HEK293 (cell line): ENCODE measurements at regions not wholly inside any gene's neighbourhood (a gene's known extent, or its start where the extent isn't known, plus 50 kb on each side); places are given as distances from the start of the nearest gene placed in this dataset.

Experiments used
- CTCF ChIA-PET: fragments of 350-600 bp; formaldehyde crosslinking; extraction: SDS; loops from one replicate; lab custom pipeline; 2021; ENCODE audit warnings: antibody characterized with exemption; lab: Yijun Ruan, JAX
- POLR2A ChIA-PET: fragments of 300-600 bp; formaldehyde crosslinking; extraction: SDS; loops from one replicate; lab custom pipeline; 2020; ENCODE audit warnings: antibody characterized with exemption, inconsistent platforms; lab: Yijun Ruan, JAX
- H3K27ac ChIP-seq: fragments of 200-500 bp; sonication (Bioruptor generic); 2 replicates; pipeline ENCODE4 v1.5.1; 2014; ENCODE audit warnings: low read depth, low read length, control low read depth, inconsistent platforms; ENCODE audit errors: extremely low read depth
- H3K36me3 ChIP-seq, 2 experiments: fragments of 200-500 bp in 1 of 2; sonication (Bioruptor generic) in 1 of 2; 1 replicate in 1 of 2; 2 replicates in 1 of 2; pipeline ENCODE4 v1.5.1; 2014 to 2017; ENCODE audit warnings: inconsistent platforms in 2 of 2, low read length in 2 of 2; ENCODE audit not compliant: control insufficient read depth in 2 of 2, insufficient read depth in 1 of 2
- H3K4me1 ChIP-seq: fragments of 200-500 bp; sonication (Bioruptor generic); 2 replicates; pipeline ENCODE4 v1.5.1; 2014; ENCODE audit warnings: mild to moderate bottlenecking, low read length, inconsistent platforms; ENCODE audit not compliant: control insufficient read depth, insufficient read depth
- H3K4me3 ChIP-seq: 2 replicates; pipeline ENCODE4 v1.5.1; 2011; ENCODE audit warnings: low read depth, mild to moderate bottlenecking, control low read depth, low read length, moderate library complexity
- H3K9me3 ChIP-seq: fragments of 200-500 bp; sonication (Bioruptor generic); 2 replicates; pipeline ENCODE4 v1.5.1; 2014; ENCODE audit warnings: low read depth, low read length, inconsistent platforms; ENCODE audit not compliant: control insufficient read depth, insufficient read depth
- SCRT1 ChIP-seq: fragments of 450-650 bp; formaldehyde crosslinking; IDR thresholded peaks from 2 replicates; pipeline ENCODE4 v1.5.1; 2016; ENCODE audit warnings: missing biosample characterization, missing genetic modification characterization, borderline replicate concordance
- ZBTB1 ChIP-seq: fragments of 450-650 bp; formaldehyde crosslinking; IDR thresholded peaks from 2 replicates; pipeline ENCODE4 v1.5.1; 2016; ENCODE audit warnings: missing biosample characterization, missing genetic modification characterization
- ZNF24 ChIP-seq: fragments of 450-650 bp; formaldehyde crosslinking; IDR thresholded peaks from 2 replicates; pipeline ENCODE4 v1.5.1; 2016; ENCODE audit warnings: missing biosample characterization, missing genetic modification characterization
- ZNF488 ChIP-seq: fragments of 450-650 bp; formaldehyde crosslinking; IDR thresholded peaks from 2 replicates; pipeline ENCODE4 v1.5.1; 2016; ENCODE audit warnings: missing biosample characterization, missing genetic modification characterization
- ZNF518A ChIP-seq: fragments of 450-650 bp; formaldehyde crosslinking; conservative IDR thresholded peaks from 2 replicates; pipeline ENCODE4 v1.5.1; 2016; ENCODE audit warnings: low read depth, missing biosample characterization, missing genetic modification characterization
- ZNF600 ChIP-seq: fragments of 450-650 bp; formaldehyde crosslinking; IDR thresholded peaks from 2 replicates; pipeline ENCODE4 v1.5.1; 2016; ENCODE audit warnings: missing biosample characterization, missing genetic modification characterization
- ZNF660 ChIP-seq: fragments of 450-650 bp; IDR thresholded peaks from 2 replicates; pipeline ENCODE4 v1.5.1; 2018; ENCODE audit warnings: missing biosample characterization, mild to moderate bottlenecking, missing genetic modification characterization
- ZNF777 ChIP-seq: fragments of 450-650 bp; formaldehyde crosslinking; IDR thresholded peaks from 2 replicates; pipeline ENCODE4 v1.5.1; 2017; ENCODE audit warnings: missing biosample characterization, missing genetic modification characterization, borderline replicate concordance
- ZSCAN4 ChIP-seq: fragments of 450-650 bp; formaldehyde crosslinking; IDR thresholded peaks from 2 replicates; pipeline ENCODE4 v1.5.1; 2017; ENCODE audit warnings: missing biosample characterization, missing genetic modification characterization
- ZXDB ChIP-seq: fragments of 450-650 bp; formaldehyde crosslinking; IDR thresholded peaks from 2 replicates; pipeline ENCODE4 v1.5.1; 2016; ENCODE audit warnings: missing biosample characterization, missing genetic modification characterization
- TF ChIP-seq, protein P1 (sequence below): fragments of 450-650 bp; formaldehyde crosslinking; IDR thresholded peaks from 2 replicates; pipeline ENCODE4 v1.5.1; 2016; ENCODE audit warnings: missing biosample characterization, missing genetic modification characterization
- TF ChIP-seq, protein P2 (sequence below): fragments of 450-650 bp; formaldehyde crosslinking; IDR thresholded peaks from 2 replicates; pipeline ENCODE4 v1.5.1; 2016; ENCODE audit warnings: missing biosample characterization, missing genetic modification characterization, borderline replicate concordance
- TF ChIP-seq, protein P3 (sequence below): fragments of 450-650 bp; formaldehyde crosslinking; IDR thresholded peaks from 2 replicates; pipeline ENCODE4 v1.5.0; 2017; ENCODE audit warnings: missing biosample characterization, missing genetic modification characterization, borderline replicate concordance

DNA sequence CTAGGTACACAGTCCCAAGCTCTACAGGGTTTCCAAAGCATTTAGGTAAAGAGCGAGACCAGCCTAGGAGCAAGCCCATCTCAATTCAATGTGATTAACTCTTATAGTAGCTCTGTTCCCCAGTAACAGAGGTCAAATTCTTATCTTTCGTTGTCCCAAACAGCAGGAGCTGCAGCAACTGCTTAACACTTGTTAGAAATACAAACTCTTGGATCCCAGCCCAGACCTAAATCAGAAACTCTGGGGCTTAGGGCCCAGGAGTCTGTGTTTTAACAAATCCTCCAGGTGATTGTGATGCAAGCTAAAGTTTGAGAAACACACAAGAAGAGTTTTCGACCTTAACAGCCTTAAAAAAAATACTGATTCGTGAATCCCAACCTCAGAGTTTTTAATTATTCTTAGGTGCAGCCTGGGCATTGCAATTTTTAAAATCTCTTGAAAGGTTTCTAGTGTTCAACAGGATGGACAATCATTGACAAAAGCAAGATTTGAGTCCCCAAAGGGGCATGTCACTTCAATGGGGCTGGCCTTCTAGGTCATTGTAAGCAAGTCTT is 127.4 kb upstream of the HCRTR2 start (continued):
- TF ChIP-seq ZNF24 (no peak), ZNF777 (tag by site-specific recombination) (no peak), ZNF660 (tag by site-specific recombination) (peak; percentile 93; the same call in 1 of the 2 replicates), ZBTB1 (tag by site-specific recombination) (no peak), ZXDB (no peak)
- TF ChIP-seq, protein P1, sequence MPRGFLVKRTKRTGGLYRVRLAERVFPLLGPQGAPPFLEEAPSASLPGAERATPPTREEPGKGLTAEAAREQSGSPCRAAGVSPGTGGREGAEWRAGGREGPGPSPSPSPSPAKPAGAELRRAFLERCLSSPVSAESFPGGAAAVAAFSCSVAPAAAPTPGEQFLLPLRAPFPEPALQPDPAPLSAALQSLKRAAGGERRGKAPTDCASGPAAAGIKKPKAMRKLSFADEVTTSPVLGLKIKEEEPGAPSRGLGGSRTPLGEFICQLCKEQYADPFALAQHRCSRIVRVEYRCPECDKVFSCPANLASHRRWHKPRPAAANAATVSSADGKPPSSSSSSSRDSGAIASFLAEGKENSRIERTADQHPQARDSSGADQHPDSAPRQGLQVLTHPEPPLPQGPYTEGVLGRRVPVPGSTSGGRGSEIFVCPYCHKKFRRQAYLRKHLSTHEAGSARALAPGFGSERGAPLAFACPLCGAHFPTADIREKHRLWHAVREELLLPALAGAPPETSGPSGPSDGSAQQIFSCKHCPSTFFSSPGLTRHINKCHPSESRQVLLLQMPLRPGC (tag by site-specific recombination) = no peak

DNA sequence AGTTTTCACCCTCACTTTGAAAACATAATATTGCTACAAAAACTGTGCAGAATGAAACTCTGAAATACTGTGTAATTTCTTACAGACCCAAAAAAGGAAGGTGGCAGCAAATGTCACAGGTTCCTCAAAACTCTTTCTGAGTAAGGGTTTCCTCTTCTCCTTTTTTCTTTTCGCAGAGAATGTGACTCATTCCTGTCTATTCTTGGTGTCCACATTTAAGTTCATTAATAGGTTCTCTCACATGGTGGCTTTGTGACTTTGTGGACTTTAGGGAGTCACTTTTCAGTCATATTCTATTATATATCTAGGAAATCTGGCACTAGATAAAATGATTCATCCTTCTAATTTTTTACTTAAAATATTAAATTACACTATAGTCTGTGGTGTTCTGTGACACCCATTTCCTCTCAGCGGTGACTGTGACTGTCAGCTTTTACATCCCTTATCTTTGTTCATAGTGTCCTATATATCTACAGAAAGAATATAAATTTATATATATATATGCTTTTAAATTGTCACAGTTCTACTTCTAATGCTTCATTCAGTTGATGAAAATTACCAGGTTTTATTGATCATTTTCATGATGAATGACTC is 126.8 kb upstream of the HCRTR2 start:
- CTCF ChIA-PET = no interaction called here
- no peaks in the 10 kb centered on the region for H3K9me3 ChIP-seq
- POLR2A ChIA-PET = no interaction called here
- no peaks in the 10 kb centered on the region for H3K36me3 ChIP-seq
- H3K4me1 ChIP-seq = peaks cover 12% of the 10 kb centered on the region
- H3K27ac ChIP-seq = no peak overlapping the region
- TF ChIP-seq, protein P2, sequence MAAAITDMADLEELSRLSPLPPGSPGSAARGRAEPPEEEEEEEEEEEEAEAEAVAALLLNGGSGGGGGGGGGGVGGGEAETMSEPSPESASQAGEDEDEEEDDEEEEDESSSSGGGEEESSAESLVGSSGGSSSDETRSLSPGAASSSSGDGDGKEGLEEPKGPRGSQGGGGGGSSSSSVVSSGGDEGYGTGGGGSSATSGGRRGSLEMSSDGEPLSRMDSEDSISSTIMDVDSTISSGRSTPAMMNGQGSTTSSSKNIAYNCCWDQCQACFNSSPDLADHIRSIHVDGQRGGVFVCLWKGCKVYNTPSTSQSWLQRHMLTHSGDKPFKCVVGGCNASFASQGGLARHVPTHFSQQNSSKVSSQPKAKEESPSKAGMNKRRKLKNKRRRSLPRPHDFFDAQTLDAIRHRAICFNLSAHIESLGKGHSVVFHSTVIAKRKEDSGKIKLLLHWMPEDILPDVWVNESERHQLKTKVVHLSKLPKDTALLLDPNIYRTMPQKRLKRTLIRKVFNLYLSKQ (tag by site-specific recombination) = no peak
- no peak for TF ChIP-seq ZNF518A (tag by site-specific recombination)
- TF ChIP-seq, protein P3, sequence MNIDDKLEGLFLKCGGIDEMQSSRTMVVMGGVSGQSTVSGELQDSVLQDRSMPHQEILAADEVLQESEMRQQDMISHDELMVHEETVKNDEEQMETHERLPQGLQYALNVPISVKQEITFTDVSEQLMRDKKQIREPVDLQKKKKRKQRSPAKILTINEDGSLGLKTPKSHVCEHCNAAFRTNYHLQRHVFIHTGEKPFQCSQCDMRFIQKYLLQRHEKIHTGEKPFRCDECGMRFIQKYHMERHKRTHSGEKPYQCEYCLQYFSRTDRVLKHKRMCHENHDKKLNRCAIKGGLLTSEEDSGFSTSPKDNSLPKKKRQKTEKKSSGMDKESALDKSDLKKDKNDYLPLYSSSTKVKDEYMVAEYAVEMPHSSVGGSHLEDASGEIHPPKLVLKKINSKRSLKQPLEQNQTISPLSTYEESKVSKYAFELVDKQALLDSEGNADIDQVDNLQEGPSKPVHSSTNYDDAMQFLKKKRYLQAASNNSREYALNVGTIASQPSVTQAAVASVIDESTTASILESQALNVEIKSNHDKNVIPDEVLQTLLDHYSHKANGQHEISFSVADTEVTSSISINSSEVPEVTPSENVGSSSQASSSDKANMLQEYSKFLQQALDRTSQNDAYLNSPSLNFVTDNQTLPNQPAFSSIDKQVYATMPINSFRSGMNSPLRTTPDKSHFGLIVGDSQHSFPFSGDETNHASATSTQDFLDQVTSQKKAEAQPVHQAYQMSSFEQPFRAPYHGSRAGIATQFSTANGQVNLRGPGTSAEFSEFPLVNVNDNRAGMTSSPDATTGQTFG (tag by site-specific recombination) = no peak
- TF ChIP-seq ZSCAN4 = no peak
- TF ChIP-seq ZNF488 = no peak
- no peak for TF ChIP-seq SCRT1 (tag by site-specific recombination)
- TF ChIP-seq ZNF600 (tag by site-specific recombination) = no peak
- no peak overlapping the region for H3K4me3 ChIP-seq
